ENCODE measurements at regions not wholly inside any gene's neighbourhood (a gene's known extent, or its start where the extent isn't known, plus 50 kb on each side); places are given as distances from the start of the nearest gene placed in this dataset.

- peak; percentile 43 for DNase-seq
Measured at GRCh38 chr4:137733174-137734141, 201.2 kb upstream of the PCDH18 start.

- no peak for DNase-seq
Measured at GRCh38 chr4:137722910-137723309, 190.6 kb upstream of the PCDH18 start.

GRCh38 chr4:137711502-137711901, 179.2 kb upstream of the PCDH18 start:
- no peak for DNase-seq

GRCh38 chr4:137707626-137708025, 175.3 kb upstream of the PCDH18 start:
- DNase-seq, result peak; percentile 32

- DNase-seq, result no peak
Measured at GRCh38 chr4:137707102-137707620, 174.9 kb upstream of the PCDH18 start.

GRCh38 chr4:137705171-137705783, 173.0 kb upstream of the PCDH18 start:
- DNase-seq, result peak; percentile 75

GRCh38 chr4:137703195-137703594, 170.9 kb upstream of the PCDH18 start:
- no peak for DNase-seq

- DNase-seq, result no peak
Measured at GRCh38 chr4:137702512-137702911, 170.2 kb upstream of the PCDH18 start.

GRCh38 chr4:137701401-137701800, 169.1 kb upstream of the PCDH18 start:
- DNase-seq, result no peak

GRCh38 chr4:137700751-137701150, 168.5 kb upstream of the PCDH18 start:
- DNase-seq, result no peak

- no peak for DNase-seq
Measured at GRCh38 chr4:137700072-137700471, 167.8 kb upstream of the PCDH18 start.

GRCh38 chr4:137694138-137694537, 161.8 kb upstream of the PCDH18 start:
- DNase-seq, result no peak

- DNase-seq, result no peak
Measured at GRCh38 chr4:137693641-137694040, 161.3 kb upstream of the PCDH18 start.

GRCh38 chr4:137692205-137692604, 159.9 kb upstream of the PCDH18 start:
- DNase-seq, result no peak

- no peak for DNase-seq
Measured at GRCh38 chr4:137688651-137689050, 156.4 kb upstream of the PCDH18 start.

- no peak for DNase-seq
Measured at GRCh38 chr4:137685357-137685756, 153.1 kb upstream of the PCDH18 start.

GRCh38 chr4:137681081-137681480, 148.8 kb upstream of the PCDH18 start:
- DNase-seq, result no peak

- DNase-seq, result peak; percentile 51
Measured at GRCh38 chr4:137678796-137679195, 146.5 kb upstream of the PCDH18 start.

GRCh38 chr4:137677863-137678262, 145.6 kb upstream of the PCDH18 start:
- peak; percentile 69 for DNase-seq

- no peak for DNase-seq
Measured at GRCh38 chr4:137676357-137676998, 144.2 kb upstream of the PCDH18 start.

GRCh38 chr4:137674066-137674465, 141.8 kb upstream of the PCDH18 start:
- peak; percentile 46 for DNase-seq

GRCh38 chr4:137668885-137669545, 136.7 kb upstream of the PCDH18 start:
- no peak for DNase-seq

GRCh38 chr4:137664416-137664815, 132.1 kb upstream of the PCDH18 start:
- peak; percentile 50 for DNase-seq

All from EL (cell line).